SKM-1 (cell line): ENCODE measurements at regions not wholly inside any gene's neighbourhood (a gene's known extent, or its start where the extent isn't known, plus 50 kb on each side); places are given as distances from the start of the nearest gene placed in this dataset.

ENCODE experiments used
- DNase-seq: peaks from one replicate; lab custom pipeline; 2025; ENCODE audit not compliant: unreplicated experiment; lab: John Stamatoyannopoulos, UW

DNA sequence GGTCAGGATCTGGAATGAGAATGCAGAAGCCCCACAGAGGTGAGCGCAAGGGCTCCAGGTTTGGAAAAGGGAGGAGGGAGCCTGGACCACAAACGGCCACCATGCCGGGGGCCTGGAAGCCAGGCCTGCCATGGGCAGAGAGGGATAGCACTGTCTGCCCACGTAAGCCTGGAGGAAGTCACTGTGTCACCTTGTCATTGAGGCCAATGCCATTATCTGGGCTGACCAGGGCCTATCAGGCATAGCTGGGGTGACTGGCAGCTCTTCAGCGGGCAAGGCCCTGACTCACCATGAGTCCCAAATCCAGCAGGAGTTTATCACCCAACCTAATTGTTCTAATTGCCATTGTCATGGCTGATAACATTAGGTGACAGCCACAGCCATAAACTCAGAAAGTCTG, 84.6 kb downstream of the MATN1 start:
- DNase-seq, result no peak

DNA sequence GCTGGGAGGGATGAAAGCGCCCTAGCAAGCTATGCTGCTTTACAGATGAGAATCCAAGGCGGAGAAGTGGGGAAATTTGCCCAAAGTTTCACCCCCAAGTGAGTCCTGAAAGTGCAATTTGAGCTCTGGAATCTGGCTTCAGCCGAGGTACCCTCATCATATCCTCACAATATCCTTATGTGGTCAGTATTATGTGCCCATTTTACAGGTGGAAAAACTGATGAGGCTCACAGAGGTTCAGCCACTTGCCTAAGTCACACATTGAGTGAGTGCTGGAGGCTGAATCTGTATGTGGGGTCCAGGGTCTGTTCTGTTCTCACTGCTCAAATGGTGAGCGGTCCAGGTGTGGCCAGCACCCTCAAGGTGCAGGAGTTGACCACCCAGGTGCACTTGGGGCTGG, 85.3 kb downstream of the MATN1 start:
- no peak for DNase-seq

DNA sequence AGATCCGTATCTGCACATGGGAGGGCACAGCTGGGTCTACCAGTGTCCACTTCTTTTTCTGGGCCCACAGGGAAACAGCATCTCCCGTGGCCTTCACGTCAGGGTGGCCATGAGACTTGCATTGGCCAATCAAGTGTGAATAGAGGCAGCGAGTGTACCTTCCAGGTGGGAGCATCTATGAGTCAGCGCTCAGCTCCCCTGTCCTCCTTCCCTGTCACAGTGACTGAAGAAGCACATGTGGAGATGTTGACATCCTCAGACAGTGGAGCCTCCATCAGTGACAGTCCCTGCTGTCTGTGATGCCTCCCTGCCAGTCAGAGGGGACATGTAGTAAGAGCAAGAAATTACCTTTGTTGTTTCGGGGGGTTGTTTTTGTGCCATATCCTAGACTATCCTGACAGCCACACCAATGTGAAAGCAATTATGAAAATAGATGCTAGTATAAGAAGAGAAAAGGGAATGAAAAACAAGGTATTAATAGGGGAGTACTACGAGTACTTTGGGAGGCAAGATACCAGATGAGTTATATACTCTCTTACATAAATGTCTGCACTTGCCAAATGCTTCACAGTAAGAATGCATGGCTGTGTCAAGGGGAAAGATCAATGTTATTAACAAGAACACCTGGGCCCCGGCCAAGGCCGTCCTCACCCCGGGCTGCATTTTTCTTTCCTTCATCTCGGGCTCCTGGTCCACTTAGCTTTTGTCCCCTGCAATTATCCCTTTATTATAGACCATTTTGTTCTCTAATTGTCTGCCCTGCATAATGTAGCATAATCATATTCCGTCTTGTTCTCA, 86.0 kb downstream of the MATN1 start:
- no peak for DNase-seq

DNA sequence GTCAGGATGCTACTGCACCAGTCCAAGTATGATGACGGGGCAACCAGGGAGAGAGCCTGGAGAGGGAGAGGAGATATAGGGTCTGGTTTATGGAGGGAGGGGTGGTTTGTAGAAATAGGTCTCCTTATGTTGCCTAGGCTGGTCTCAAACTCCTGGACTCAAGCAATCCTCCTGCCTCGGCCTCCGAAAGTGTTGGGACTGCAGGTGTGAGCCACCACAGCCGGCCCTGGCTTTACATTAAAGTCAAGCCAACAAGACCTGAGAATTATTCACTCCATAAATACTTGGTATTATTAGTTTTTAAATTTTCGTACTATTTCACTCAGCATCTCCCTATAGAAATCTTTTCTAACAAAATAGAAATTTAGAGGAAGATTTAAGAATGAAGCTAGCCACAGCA, 86.8 kb downstream of the MATN1 start:
- no peak for DNase-seq

DNA sequence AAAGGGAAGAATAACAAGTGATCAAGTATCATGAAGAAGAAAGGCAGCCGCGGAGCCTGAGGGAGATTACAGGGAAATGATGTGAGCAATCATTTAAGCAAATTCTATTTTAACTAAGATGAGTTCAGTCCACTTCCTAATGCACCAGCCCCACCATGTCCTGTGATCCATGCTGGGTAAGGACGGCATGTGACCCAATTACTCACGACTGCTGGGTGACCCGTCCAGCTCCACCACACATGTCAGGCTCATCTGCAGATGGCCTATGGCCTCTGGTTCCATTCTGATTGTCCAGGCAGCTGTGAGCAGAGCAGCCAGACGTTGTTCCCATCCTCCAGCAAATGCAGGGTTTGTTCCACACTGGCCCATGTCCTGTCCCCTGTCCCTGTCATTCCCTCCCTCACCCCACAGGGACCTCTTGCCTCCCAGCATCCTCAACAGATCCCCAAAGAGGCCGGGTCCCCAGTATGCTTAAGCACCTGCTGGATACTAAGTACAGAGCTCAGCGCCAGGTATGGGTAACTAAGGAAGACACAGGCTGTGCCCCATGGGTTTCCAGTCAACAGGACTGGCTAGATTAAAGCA, 87.9 kb downstream of the MATN1 start:
- DNase-seq, result no peak

DNA sequence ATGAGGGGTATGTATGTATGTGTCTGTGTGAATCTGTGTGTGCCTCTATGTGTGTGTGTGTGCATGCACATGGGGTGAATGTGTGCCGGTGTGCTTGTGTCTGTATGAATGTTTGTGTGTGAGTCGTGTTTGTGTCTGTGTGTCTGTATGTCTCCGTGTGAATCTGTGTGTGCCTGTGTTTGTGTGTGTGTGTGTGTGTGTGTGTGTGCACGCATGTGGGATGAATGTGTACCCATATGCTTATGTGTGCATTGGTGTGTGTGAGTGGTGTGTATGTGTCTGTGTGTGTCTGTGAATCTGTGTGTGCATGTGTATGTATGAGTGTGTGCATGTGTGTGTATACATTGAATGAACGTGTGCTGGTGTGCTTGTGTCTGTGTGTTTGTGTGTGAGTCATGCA, 88.9 kb downstream of the MATN1 start:
- no peak for DNase-seq

DNA sequence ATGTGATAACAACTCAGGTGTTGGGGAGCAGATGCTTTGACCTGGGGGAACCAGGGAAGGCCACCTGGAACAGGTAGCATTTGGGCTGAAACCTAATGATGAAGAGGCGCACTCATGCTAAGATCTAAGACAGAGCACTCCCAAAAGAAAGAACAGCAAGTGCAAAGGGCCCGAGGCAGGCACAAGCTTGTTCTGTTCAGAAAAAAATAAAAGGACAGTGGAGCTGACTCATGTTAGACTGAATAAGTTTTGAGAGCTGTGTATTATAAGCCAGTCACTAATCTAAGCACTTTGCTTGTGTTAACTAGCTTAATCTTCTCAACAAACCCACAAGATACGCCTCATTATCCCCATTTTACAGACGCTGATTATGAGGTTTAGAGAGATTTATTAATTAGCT, 90.1 kb downstream of the MATN1 start:
- no peak for DNase-seq

DNA sequence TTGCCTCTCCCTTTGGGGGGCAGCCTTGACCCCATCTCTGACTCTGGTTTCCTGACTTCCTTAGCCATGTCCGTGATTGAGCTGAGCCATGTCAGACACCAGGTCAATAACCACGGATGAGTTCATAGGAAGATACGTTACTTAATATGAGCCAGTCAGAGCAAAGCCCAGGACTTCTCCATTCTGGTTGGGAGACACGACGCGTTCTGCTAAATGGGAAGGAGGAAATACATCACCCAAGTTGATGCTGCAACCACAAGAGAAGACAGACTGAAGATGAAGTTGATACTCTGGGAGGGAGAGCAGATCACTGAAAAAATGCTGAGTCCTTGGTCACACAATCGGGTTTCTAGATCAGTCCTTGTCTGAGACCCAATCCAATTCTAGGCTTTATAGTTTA, 90.9 kb downstream of the MATN1 start:
- peak; percentile 2 for DNase-seq

DNA sequence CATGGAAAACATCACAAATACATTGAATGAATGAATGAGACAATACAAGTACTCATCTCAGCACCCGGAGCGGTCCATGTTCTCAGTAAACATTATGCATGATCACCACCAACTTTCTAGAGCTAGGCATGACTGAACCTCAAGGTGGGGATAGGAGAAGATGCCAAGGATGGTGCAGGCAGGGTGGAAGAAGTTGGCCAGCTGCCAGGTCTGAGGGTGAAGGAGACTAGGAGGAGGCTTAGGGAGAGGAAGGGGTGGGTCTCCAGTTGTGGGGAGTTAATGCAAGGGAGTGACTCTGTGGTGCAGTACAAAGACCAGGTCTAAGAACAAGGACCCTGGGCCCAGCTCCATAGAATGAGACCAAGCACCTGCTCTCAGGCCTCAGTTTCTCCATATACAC, 91.7 kb downstream of the MATN1 start:
- no peak for DNase-seq

DNA sequence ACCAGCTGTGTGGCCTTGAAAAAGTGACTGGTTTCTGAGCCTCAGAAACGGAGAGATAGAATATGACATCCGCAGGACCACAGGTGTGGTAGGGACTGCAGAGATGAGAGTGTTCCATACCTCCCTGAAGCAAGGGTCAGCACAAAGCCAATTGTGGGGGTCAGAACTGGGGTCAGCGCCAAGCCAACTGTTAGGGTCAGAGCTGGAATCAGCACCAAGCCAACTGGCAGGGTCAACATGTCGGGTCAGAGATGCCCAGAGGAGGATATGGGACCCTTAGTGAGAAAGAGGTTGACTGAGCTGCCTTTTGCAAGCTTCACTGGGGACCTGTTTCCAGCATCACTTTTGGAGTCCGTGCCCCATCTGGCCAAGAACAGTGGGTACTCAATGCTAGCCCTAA, 93.9 kb downstream of the MATN1 start:
- no peak for DNase-seq

DNA sequence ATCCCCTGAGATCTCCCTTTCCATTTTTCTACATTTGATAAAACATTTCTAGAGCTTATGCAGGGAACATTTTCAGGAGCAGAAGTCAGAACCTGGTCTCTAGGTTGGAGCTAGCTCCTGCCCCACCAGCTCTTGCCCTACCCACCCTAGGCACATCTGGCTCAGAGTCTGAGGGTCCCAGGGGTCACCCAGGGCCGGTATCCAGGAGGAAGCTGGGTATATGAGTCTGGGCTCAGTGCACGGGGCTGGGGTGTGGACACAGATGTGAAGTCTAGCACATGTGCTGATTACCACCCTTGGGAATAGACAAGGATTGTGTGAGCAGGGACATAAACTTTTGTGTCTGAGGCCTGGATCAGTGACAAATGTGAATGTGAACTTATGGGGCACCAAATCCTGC, 95.4 kb downstream of the MATN1 start:
- DNase-seq, result no peak

DNA sequence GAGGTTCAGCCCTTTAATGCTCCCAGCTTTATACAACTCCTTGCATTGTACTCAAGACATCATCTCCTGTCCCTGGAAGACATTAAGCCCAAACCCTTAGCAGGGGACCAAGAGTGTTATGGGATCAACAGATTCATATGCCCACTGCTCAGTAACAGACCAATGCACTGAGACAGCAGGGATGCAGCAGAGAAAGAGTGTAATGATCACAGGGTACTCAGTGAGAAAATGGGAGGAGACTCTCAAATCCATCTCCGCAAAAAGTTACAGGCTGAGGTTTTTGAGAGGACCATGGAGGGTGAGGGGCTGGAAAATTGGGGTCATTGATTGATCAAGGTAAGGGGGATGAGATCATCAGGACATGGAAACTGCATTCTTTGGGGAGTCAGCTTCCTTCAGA, 96.2 kb downstream of the MATN1 start:
- no peak for DNase-seq

DNA sequence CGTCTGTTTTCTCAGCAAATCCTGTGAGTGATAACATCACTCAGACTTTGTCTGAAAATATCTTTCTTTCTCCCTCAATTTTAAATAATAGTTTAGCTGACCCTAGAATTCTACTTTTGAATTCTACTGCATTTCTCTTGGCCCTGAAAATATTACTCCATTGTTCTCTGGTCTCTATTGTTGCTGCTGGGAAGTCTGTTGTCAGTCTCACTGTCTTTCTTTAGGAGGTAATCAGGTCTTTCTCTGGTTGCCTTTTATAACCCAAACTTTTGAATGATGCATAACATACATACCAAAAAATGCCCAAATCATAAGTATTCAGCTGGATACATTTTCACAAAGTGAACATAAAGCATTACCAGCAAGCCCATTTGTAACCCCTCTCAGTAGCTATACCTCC, 100.0 kb downstream of the MATN1 start:
- no peak for DNase-seq

DNA sequence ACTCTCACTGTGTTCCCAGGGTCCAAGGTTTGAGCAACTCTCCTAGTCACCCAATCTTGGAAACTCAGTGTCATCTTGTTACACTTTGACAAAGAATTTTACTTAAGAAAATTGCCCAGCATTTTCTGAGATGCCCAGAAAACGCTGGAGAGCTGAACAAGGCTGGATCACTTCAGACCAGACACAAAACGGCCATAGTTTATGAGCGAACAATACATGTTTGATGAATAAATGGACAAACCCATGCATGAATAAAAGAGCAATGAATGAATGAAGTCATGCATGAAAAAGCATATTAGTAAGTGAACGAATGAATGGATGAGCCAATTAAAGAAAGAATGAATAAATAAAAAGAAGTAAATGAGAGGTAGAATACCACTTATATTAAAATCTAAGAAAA, 103.8 kb downstream of the MATN1 start:
- no peak for DNase-seq

DNA sequence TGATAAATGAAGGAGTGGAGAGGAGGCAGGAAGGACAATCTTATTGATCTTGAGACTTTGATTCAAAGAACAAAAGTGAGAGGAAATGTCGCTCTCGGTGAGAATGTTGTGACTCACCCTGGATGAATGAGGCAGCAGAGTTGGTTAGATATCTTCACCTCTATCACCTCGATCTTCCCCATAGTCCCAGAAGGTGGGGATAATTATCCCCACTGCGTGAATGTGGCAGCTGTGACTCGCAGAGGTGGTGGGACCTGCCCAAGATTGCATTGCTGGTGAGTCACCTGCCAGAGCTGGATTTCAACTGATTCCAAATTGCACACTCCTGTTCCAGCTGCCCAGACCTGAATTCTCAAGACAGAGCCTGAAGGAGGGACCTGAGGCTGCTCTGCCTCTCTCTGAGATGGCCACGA, 105.0 kb downstream of the MATN1 start:
- DNase-seq, result no peak

DNA sequence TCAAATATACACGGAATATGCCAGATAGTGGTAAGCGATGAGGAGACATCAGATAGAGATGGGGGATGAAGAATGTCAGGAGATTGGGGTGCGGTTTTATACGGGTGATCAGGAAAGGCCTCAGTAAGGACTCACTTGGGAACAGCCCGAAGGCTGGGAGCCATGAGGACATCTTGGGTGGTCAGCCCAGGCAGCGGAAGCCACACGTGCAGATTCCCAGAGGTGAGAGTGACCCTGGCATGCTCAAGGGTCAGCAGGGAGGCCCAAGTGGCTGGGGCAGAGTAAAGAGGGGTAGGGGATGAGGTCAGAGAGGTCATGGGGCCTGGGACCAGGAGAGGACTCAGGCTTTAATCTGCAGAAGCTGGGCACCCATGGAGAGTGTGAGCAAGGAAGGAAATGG, 106.6 kb downstream of the MATN1 start:
- no peak for DNase-seq

DNA sequence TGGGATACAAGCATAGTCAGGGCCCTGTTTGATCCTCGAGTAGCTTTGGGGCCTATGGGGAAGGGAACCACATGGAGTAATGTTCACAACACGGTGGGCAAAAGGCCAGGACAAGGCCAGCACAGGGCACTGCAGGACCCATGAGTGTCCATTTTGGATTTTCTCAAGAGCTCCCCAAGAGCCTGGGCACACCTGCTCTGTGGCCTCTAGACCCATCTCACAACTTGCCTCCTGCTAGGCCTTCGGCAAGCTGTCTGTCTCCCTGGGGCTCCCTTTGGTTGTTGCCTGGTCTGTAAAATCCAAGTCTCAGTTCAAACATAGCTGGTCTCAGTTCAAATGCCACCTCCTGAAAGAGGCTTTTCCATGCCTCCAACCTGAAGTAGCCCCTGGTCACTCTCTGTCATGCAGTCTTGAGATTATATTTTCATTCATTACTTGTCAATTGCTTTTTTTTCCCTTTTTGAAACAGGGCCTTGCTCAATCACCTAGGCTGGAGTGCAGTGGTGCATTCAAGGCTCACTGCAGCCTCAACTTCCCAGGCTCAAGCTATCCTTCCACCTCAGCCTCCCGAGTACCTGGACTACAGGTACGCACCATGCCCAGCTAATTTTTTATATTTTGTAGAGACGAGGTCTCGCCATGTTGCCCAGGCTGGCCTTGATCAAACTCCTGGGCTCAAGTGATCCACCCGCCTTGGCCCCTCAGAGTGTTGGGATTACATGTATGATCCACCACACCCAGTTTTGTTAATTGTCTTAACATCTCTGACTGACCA, 107.4 kb downstream of the MATN1 start:
- DNase-seq, result no peak

DNA sequence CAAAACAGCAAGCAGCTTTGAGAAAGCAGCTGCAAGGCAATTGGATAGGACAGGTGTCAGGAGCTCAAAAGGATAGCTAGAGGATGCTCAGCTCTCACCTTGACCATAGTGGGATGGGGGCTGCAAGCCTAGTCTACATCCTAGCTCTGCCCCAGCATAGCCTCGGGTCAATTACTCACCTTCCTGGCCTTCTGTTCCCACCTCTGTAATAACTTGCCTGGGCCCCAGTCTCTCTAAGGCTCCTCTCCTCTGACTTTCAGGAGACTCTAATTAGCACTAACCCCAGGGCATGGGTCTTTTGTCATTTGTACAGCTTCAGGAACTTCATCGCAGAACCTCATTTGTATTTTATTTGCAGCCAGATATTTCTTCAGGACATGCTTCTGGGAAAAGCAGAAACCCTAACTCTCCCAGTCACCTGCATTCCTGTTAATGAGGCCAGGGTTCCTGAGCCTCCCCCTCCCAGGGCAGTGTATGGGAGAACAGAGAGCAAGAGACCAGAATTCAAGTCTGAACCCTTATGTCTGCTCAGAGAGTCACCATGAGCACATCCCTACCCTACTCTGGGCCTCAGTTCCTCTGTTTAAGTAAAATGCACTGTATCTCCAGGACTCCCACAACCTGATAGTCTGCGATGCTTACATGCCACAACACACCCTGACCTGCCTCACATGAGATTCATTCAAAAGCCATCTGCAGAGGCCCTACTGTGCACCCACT, 108.1 kb downstream of the MATN1 start:
- DNase-seq, result no peak

DNA sequence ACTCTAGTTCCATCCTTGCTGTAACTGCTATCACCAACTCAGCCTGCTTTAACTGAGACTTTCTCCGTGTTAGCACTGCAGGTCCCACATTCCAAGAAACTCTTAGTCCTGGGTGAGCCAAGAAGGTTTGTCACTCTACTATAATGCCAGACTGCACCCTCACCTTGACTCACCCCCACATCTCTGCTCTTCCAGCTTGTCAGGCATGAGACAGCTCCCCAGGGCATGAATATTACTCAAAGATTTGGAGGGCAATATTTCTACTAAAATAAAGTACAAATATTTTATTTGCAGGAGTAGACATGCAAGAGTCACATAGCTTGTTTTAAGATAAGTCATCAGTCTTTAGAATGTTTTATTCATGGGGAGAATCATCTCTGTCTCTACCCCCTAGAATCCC, 110.2 kb downstream of the MATN1 start:
- no peak for DNase-seq

DNA sequence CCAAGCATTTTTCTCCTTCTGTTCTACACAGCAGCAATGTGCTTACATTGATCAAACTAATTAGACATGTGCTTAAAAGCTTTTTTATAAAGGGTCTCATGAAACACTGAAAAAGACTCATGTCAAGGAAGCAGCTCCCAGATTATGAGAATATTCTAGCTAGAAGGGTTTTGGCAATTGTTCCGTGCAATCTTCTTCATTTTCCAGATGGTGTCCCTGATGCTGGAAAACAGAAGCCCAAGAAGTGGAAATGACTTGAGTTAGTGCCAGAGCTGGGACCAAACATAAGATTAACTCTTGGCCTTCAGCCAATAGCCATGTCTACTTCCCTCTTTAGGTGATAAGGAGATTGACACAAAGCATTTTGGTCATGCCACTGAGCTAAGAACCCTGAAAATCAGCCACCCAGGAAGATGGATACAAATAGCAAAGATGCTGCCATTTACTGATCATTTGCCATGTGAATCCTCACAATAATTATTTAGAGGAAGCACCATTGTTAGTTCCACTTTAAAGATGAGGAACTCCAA, 110.8 kb downstream of the MATN1 start:
- DNase-seq, result no peak

DNA sequence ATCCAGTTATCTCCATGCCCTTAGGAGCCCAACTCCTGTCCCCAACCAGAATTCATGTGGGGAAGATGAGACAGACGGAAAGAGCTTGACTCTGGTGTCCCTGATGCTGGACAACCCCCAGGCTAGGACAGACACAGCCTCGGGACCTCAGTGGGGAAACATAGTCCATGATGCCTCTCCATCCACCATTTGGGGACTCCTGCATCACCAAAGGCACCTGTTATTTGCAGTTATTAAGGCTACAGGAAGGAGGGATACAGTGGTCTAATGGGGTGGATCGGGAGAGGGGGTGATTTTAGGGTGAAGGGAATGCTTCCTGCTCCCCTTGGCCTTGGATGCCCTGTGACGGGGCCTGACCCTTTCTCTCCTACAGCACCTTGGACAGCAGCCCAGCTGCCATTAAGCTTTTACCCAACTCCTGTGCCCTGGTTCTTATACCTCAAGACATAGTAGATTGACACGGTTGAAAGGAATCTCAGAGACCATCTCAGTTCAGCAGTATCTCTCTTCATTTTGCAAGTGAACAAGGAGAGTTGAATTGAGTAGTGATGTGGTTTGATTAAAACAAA, 111.6 kb downstream of the MATN1 start:
- no peak for DNase-seq
